Kidney epithelial cell (primary cell): ENCODE measurements at regions not wholly inside any gene's neighbourhood (a gene's known extent, or its start where the extent isn't known, plus 50 kb on each side); places are given as distances from the start of the nearest gene placed in this dataset.

Experiments
- DNase-seq: peaks from one replicate; pipeline ENCODE4 v3.0.0-alpha.2; 2010; ENCODE audit warnings: low read depth
- H3K27me3 ChIP-seq: 2 replicates; pipeline ENCODE4 v1.6.0; 2011; ENCODE audit warnings: low read length; ENCODE audit not compliant: control insufficient read depth, insufficient read depth
- H3K36me3 ChIP-seq: 2 replicates; pipeline ENCODE4 v1.5.1; 2011; ENCODE audit warnings: low read length; ENCODE audit not compliant: control insufficient read depth, insufficient read depth
- H3K4me3 ChIP-seq: 2 replicates; pipeline ENCODE4 v1.5.1; 2011; ENCODE audit warnings: low read depth, mild to moderate bottlenecking, control low read depth, low read length
- TF ChIP-seq, protein P1 (sequence below): IDR thresholded peaks from 2 replicates; pipeline ENCODE4 v1.5.1; 2011; ENCODE audit warnings: mild to moderate bottlenecking, moderate library complexity, low read length, control low read depth, inconsistent platforms; ENCODE audit not compliant: insufficient read depth, poor library complexity, severe bottlenecking

DNA sequence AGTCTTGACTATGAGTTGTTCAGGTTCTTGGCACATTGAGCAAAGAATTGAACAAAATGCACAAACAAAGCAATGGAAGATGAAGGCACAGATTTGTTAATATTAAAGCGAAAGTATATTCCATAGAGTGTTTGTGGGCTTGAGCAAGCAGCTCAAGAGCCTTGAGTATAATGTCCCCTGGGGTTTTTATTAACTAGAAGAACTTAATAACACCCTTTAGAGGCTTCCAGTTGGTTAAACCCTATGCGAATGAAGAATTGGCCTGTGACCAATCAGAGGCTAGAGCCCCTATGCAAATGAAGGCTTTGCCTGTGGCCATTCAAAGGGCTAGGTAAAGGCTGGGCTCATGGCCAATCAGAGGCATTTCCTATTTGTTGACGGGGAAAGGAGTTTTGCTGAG lies 135.3 kb upstream of the IL12B start:
- Histone ChIP-seq H3K36me3 (no peaks in the 10 kb centered on the region), H3K27me3 (no peaks in the 10 kb centered on the region), H3K4me3 (no peak overlapping the region)
- TF ChIP-seq, protein P1, sequence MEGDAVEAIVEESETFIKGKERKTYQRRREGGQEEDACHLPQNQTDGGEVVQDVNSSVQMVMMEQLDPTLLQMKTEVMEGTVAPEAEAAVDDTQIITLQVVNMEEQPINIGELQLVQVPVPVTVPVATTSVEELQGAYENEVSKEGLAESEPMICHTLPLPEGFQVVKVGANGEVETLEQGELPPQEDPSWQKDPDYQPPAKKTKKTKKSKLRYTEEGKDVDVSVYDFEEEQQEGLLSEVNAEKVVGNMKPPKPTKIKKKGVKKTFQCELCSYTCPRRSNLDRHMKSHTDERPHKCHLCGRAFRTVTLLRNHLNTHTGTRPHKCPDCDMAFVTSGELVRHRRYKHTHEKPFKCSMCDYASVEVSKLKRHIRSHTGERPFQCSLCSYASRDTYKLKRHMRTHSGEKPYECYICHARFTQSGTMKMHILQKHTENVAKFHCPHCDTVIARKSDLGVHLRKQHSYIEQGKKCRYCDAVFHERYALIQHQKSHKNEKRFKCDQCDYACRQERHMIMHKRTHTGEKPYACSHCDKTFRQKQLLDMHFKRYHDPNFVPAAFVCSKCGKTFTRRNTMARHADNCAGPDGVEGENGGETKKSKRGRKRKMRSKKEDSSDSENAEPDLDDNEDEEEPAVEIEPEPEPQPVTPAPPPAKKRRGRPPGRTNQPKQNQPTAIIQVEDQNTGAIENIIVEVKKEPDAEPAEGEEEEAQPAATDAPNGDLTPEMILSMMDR = no peak
- no peak for DNase-seq

GRCh38 chr5:159467666-159468065 lies 137.4 kb upstream of the IL12B start:
- no peaks in the 10 kb centered on the region for H3K36me3 ChIP-seq
- DNase-seq = no peak
- H3K4me3 ChIP-seq = no peak overlapping the region
- H3K27me3 ChIP-seq = no peaks in the 10 kb centered on the region
- TF ChIP-seq, protein P1 = no peak

DNA sequence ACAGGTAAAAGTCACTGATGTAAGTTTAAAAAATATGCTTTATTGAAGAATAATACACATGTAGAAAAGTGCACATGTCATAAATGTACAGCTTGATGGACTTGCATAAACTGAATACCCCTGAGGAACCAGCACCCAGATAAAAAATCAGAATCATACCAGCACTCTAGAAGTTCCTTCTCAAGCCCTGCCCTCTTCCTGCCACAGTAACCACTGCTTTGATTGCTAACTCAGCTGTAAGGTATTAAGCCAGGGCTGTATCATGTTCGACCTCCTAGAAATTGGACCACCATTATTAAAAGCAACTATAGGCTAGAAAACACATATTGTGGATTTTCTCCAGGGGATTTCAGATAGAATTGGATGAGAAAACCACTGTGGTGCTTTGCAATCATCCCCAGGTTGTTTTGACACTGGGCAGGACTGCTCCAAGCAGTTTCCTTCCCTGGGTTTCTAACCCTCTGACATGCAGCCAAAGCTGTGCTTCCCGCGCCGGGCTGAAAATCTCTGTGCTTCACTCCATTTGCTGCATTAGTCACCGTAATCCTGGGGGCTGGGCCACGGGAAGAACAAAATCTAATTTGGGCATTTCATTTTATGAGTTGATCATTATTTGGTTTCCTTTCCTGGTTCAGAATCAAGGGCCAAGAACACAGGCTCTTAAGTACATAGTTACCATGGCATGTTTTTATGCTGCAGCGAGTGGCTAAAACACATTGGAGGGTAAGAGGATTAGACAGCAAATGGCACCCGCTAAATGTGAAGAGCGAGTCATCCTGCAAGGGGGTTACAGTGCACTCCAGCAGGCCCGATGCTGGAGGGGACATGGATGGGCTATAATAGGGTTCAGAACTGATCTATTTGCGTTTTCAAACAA lies 139.4 kb upstream of the IL12B start:
- TF ChIP-seq, protein P1 = no peak
- no peaks in the 10 kb centered on the region for H3K27me3 ChIP-seq
- no peak for DNase-seq
- H3K36me3 ChIP-seq = no peaks in the 10 kb centered on the region
- no peak overlapping the region for H3K4me3 ChIP-seq

DNA sequence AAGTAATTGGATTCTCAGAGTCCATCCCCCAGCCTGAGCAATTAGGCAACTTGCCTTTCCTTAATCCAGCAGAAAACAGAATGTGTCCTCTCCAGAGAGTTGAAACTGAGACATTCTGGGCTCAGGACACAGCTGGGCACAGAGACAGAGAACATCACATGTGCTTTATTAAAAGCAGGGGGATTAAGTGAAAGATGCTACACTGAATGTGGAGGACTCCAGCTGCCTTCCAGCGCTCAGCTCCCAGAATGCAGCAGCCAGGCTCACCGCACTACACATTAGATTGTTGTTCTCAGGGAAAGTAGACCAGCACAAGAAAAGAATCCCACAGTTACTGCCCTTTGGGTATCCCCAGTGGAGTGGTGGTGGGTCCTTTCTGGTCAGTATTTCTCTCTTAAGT lies 141.6 kb upstream of the IL12B start:
- Histone ChIP-seq H3K4me3 (no peak overlapping the region), H3K27me3 (no peaks in the 10 kb centered on the region), H3K36me3 (no peaks in the 10 kb centered on the region)
- no peak for DNase-seq
- TF ChIP-seq, protein P1 = no peak

GRCh38 chr5:159475026-159475425 lies 144.7 kb upstream of the IL12B start:
- no peak for DNase-seq
- TF ChIP-seq, protein P1 = no peak
- H3K27me3 ChIP-seq = no peaks in the 10 kb centered on the region
- H3K36me3 ChIP-seq = no peaks in the 10 kb centered on the region
- H3K4me3 ChIP-seq = no peak overlapping the region

DNA sequence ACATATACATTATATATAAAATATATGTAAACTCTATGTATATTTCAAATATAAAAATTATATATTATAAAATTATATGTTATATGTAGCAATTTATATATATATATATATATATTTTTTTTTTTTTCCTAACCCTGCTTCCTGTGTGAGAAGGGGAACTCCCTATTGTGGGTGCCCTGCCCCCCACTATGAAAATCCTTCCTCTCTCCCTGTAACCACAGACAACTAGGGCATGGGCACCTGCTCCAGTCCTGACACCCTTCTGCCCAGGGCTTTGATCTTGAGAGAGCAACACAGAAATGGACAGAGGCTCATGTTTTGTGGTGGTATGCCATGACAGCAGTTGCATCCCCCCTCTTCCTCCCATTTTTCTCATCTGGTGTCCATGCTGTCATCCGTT lies 148.7 kb upstream of the IL12B start:
- no peak for DNase-seq

More for the DNA sequence above, 148.7 kb upstream of the IL12B start:
- TF ChIP-seq, protein P1 = no peak
- no peaks in the 10 kb centered on the region for H3K27me3 ChIP-seq
- H3K36me3 ChIP-seq = no peaks in the 10 kb centered on the region
- no peak overlapping the region for H3K4me3 ChIP-seq
